NCI-H526 (cell line): ENCODE measurements at regions not wholly inside any gene's neighbourhood (a gene's known extent, or its start where the extent isn't known, plus 50 kb on each side); places are given as distances from the start of the nearest gene placed in this dataset.

ENCODE experiments used
- DNase-seq, 2 experiments: peaks; one replicate each; lab custom pipeline; 2025; lab: John Stamatoyannopoulos, UW

DNA sequence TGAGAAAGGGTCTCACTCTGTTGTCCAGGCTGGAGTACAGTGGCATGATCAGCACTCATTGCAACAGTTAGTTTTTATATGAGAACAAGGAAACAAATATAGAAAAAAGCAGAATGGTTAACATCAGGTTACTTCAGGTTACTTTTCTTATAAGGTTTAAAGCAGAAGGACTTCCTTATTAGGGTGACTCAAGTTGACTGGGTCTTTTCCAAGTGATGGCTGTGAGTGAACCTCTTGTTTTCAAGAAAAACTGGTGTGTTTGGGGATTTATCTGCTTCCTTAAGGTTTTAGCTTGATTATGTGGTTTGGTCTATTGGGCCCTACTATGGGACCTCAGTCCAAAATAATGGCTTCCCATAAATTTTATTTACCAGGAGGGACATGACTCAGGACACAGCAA lies 99.2 kb downstream of the ARRDC3 start:
- DNase-seq = no peak

DNA sequence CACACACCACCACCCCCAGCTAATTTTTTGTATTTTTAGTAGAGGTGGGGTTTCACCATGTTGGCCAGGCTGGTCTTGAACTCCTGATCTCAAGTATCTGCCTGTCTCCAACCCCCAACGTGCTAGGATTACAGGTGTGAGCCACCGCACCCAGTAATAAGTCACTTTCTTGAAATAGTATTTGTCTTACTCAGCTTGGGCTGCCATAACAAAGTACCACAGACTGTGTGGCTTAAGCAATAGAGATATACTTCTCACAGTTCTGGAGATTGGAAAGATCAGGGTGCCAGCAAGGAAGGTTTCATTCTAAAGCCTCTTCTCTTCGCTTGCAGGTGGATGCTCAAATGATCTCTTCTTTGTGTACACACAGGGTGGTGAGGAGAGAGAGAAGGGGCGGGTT lies 99.8 kb downstream of the ARRDC3 start:
- DNase-seq = no peak

DNA sequence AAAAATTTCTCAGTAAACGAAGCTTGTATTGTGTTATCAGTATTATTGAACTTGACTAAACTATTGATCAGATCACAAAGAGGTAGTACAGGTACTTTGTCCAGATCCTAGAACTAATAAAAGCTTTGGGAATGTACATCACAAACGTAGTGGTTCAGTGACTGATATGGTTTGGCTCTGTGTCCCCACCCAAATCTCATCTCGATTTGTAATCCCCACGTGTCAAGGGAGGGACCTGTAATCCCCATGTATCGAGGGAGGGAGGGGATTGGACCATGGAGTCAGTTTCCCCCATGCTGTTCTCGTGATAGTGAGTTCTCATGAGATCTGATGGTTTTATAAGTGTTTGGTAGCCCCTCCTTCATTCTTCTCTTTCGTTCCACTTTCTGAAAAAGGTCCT lies 100.9 kb downstream of the ARRDC3 start:
- DNase-seq = no peak

DNA sequence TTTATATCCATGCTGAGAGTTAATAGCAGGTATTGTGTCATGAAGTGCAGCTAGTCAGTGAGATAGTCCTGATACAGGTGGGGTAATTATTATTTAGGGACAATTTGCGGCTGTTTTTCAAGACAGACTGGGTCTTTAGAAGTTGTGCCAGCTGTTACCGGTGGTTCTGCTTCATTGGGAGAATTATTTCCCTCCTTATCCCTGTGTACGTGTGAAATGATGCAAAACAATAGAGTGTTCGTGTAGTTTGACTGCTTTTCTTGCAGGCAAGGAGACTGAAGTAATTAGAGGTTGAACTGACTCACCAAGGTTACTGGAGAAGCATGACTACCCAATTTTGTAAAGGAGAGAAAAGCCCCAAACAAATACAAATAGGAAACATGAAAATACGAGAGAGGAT lies 101.7 kb downstream of the ARRDC3 start:
- DNase-seq = no peak

DNA sequence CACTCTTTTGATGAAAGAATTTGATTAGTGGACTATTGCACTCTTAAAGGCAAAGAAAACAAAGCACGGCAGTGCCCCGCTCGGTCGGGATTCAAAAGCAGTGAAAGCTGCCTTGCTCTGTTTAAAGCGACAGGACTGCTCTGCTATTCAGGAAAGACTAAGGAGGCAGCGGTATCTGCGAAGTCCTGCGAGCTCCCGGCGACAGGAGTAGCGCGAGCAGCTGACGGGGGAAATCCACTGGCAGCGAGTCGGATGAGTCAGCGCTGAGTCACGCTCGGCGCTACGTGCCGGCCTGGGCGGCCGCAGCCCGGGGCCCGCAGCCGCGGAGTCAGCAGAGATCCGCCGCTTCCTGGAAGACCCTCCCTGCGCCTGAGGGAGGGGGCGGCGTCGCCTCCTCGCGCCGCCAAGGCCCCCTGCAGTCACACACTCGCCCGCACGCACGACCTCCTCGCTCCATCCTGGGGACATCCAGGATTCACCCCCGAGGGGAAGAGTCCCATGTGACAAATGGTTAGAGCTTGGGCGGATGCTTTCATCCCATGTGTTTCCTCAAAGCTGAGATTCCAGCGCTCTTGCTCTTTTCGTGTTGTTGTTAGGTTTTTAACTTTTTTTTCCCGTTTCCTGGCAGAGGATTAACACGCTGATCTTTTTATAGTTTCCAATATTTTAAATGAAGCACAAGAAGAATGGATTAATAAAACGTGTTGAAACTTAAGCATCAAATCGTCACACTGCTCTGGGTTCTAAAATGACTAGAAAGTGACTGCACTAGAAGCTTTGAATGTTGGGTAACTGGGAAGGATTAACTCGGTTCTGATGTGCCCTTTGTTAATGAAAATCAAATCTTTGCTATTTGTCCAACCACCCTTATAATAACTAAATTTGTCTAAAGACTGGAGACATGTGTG lies 102.5 kb downstream of the ARRDC3 start:
- peak; percentile 37 to 83 for DNase-seq

DNA sequence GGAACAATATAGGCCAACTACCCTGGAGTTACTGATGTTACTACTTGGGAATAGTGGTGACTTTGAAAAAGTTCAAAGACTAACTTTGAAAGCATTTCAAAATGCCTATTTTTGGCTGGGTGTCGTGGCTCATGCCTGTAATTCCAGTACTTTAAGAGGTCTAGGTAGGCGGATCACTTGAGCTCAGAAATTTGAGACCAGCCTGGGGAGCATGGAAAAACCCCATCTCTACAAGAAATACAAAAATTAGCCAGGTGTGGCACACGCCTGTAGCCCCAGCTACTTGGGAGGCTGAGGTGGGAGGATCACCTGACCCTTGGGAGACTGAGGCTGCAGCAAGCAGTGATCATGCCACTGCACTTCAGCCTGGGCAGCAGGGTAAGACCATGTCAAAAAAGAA lies 105.3 kb downstream of the ARRDC3 start:
- DNase-seq = no peak

DNA sequence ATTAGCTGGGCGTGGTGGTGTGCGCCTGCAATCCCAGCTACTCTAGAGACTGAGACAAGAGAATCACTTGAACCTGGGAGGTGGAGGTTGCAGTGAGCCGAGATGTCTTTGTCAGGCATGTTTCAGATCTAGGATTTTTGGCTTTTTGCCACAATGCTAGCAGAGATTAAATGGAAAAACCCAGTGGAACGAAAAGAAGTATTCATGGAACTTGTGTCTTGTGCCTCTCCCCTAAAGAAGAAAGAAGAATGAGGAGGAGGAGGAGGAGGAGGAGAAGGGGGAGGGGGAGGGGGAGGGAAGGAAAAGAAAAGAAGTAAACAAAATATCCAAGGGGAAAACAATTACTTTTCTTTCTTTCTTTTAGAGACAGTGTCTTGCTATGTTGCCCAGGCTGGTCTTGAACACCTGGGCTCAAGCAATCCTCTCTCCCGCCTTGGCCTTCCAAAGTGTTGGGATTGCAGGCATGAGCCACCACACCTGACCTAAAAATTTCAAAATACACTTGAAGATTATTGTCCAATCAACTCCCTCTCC lies 106.0 kb downstream of the ARRDC3 start:
- DNase-seq = no peak

DNA sequence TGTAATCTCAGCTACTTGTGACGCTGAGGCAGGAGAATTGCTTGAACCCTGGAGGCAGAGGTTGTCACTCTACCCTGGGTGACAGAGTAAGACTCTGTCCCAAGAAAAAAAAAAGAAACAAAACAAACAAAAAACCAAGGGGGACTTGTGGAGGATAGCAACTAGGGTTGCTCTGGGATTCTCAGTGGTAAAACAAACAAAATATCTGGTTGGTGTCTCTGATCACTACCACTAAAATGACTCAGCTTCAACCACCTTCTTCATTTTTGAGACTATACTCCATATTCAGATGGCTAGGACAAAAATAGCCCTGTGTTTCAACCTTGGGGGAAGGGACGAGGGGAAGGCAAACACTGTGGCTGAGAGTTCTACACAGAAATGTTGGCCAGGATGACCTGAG lies 110.3 kb downstream of the ARRDC3 start:
- DNase-seq = no peak

DNA sequence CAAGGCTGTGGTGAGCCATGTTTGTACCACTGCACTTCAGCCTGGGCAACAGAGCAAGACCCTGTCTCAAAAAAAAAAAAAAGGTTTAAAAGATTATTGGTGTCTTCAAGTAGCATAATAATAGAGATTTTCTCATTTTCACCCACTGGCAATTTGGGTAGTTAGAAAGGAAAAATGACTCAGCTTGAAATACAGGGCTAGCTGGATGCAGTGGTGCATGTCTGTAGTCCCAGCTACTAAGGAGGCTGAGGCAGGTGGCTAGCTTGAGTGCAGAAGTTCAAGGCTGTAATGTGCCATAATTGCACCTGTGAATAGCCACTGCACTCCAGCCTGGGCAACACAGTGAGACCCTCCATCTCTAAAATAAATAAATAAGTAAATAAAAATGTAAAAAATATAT lies 111.1 kb downstream of the ARRDC3 start:
- DNase-seq = no peak

DNA sequence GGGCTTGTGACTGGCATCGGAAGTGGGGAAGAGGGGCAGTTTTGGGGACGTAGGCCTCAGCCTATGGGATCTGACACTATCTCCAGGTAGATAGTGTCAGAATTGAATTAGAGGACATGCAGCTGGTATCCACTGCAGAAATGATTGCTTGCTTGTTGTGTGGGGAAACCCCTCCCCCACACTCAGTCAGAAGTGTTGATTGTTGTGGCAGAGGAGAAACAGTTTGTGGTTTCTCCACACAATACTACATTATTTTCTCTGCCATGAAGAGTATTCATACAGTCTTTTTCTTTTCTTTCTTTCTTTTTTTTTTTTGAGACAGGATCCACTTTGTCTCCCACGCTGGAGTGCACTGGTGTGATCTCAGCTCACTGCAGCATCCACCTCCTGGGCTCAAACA lies 113.9 kb downstream of the ARRDC3 start:
- no peak for DNase-seq

DNA sequence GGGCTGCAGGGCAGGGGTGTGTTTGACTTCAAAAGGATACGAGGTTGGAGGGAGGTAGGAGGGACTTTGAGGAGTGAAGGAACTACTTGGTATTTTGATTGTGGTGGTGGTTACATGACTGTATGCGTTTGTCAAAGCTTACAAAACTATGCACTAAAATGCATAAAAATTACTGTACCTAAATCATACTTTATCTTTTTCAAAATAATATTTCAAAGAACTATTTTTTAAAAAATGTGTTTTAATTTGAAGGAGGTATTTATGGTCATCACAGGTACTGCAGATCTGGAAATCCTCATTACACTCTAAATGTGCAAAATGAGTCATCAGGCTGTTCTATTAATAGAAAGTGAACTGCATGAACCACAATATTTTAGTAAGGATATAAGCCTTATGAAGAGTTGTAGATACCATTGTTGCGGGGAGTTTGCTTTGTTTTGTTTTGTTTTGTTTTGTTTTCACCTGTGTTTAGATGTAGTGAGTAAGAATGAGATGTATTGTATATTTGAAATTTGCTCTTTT lies 116.9 kb downstream of the ARRDC3 start:
- no peak for DNase-seq

DNA sequence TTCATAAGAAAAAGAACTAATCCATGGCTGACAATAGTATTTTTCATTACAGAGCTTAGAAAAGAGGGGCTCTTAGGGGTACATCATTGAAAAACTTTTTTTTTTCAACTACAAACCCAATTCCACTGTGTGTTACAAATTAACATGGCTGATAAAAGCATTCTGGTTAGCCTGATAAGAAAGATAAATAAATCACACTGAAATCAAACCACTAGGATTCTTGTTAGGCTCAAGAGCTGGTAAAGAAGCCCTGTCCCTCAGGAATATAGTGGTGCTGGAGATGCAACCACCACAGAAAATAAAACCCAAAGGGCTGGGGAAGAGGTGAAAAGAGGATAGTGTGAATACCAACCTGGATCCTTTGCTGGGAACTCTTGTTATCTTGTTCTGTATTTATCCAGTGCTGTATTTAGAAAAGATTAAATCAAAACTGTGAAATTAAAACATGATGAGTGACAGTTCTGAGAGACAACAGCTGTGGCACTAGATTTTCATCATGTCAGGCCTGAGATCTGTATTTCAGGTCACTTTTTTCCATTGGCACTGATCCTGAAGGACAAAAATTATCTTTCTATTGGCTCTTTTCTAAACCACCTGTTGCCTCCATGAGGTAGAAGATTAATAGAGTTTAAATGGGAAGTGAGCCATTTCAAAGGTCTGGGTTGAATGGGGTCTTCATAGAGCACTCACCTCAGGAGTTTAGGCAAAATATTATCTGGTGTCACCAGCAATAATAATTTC lies 118.6 kb downstream of the ARRDC3 start:
- DNase-seq = no peak

DNA sequence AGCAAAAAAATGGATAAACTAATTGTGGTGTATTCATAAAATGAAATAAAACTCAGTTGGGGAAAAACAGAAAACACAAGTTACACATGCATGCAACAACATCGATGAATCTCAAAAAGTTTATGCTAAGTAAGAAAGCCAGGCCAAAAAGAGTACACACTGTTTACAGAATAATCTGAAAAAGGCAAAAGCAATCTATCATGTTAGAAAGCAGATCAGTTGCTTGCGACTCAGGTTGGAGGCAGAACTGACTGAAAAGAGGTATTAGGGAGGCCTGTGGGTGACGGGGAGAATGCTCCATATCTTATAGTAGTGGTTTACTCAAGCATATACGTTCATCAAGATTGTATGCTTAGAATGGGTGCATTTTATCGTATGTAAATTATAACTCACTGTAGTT lies 119.2 kb downstream of the ARRDC3 start:
- DNase-seq = no peak

DNA sequence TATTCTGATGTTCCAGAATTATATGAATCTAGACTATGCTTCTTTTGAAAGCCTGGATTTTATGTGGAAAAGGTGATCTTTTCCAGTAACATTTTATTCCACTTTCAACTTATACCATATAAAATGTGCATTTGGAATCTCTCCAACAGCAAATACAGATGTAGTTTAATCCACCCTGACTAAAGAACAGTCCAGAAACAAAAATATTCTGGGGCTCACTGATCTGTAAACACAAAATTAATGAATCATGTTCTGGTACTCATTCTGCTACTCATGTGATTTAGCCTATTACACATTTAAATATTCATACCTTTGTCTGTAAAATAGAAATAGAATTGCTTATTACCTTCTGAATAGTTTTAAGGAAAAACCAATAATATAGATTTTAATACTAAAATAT lies 125.8 kb downstream of the ARRDC3 start:
- no peak for DNase-seq

DNA sequence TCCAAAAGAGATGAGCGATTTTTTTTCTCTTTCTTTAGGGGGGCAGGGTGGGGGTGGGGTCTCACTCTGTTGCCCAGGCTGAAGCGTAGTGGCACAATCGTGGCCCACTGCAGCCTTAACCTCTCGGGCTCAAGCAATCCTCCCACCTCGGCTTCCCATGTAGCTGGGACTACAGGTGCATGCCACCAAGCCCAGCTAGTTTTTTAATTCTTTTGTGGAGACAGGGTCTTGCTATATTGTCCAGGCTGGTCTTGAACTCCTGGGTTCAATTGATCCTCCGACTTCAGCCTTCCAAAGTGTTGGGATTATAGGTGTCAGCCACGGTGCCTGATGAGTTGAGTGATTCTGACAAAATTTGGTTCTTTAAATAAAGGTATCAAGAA lies 127.0 kb downstream of the ARRDC3 start:
- no peak for DNase-seq

DNA sequence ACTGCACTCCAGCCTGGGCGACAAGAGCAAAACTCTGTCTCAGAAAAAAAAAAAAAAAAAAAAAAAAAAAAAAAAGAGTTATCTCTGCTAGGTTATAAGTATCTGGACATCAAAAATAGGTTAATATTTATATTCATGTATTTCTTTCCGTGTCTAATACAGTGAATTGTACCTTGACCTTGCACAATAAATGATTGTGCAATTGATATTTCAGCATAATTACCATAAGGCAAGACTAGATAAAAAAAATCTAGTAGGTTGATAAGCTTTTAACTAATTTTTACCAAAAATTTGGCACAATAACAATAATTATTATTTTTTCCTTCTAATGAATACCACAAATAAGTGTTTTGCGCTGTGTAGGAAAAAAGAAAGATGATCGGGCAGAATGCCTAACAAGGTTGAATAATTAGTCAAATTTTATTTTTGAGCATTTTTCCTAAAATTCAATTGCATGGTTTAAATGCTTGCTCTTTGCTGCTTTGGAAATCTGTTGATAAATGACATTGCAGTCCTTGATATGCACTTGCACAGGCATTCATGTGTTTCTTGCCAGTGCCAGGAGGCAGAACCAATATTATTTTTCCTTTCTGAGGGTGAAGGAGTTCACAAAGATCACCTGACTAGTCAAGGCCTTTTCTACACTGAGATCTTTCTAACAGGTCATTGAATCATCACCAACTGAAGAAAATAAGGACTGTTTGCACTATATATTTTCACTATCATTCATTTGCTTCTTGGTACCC lies 127.5 kb downstream of the ARRDC3 start:
- DNase-seq = no peak

DNA sequence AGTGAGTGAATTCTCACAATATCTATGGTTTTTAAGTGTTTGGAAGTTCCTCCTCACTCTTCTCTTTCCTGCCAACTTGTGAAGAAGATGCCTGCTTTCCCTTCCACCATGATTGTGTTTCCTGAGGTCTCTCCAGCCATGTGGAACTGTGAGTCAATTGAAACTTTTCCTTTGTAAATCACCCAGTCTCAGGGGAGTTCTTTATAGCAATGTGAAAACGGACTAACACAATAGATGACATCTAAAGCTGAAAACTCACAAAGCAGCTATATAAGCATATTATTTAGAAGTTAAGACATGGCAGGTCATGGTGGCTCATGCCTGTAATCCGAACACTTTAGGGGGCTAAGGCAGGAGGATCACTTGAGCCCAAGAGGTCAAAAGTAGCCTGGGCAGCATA lies 130.2 kb downstream of the ARRDC3 start:
- peak in 1 of 2 experiments; percentile 3 for DNase-seq

DNA sequence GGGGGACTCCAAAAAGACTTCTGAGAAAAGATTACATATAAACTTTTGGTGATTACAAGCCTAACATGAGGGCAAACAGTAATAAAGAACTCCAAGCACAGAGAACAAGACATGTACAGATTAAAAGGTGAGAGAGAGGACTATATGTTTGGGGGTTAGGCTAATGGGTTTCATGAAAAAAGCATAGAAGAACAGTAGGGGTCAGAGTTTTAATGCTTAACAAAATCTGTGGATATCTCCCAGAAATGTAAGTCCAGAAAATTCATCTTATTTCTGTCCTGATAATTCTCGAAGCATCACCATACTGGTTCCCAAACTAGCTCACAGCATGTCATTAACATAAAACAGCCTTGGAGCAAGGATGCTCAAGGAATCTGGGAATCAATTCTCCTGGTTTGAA lies 137.2 kb downstream of the ARRDC3 start:
- DNase-seq = no peak

DNA sequence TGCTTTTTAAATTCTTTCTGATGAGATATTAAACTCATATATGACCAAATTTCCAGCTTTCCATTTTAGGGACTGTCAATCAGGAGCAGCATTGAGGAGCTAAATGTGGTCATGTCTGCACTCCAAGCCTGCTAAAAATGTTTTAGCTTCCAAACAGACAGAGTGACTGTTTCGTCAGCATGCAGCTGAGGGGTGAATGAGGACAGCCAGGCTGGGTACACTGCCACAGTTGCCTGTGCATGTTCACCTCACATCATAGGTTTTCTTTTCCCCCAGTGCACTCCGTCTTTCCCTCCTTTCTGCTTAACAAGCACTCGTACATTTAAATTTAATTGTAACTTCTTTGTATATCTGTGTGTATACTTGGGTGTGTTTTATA lies 138.1 kb downstream of the ARRDC3 start:
- DNase-seq = no peak

DNA sequence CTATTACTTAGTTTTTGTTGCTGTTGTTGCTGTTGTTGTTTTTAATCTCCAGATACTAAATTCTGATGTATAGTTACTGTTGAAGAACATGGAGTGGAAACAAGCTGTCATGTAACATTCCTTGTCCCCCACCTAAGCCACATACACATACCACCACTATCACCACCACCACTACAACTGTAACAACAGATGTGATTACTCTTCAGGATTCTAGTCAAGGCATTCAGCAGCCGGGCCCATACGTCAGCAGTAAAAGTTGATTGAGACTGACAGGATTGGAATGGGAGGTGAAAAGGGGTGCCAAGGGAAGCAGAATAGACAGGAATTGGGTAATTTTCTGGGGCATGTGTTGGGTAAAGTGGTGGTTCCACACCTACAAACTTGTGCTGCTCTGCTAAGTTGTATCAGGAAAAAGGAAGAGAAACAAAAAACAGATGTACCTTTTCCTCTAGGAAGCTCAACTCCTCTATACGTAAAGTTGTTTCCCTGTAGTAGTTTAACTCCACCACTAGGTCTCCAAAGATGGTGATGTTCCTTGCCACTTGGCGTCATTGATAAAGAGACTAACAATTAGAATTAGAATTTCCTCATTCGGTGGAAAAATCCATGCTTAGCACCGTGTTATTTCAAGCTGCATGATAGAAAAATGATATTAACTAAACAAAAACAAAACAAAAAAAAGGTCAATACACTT lies 138.6 kb downstream of the ARRDC3 start:
- no peak for DNase-seq

DNA sequence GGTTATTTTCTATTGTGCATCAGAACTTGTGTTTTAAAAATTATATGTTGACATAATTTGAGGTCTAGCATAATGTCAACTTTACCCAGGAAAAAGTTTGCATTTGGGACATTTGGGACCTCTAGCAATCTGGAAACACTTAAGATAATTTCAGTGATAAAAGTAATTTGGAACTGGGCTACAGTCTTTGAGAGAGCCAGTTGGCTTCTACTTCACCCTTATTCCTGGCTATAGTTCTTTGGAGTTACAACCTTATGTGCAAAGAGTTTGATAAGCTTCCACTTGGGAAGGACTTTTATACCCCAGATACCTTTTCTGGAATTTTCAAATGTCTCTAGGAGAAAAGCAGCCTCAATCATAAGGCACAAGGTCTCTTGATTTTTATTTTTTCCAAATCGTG lies 139.3 kb downstream of the ARRDC3 start:
- no peak for DNase-seq

DNA sequence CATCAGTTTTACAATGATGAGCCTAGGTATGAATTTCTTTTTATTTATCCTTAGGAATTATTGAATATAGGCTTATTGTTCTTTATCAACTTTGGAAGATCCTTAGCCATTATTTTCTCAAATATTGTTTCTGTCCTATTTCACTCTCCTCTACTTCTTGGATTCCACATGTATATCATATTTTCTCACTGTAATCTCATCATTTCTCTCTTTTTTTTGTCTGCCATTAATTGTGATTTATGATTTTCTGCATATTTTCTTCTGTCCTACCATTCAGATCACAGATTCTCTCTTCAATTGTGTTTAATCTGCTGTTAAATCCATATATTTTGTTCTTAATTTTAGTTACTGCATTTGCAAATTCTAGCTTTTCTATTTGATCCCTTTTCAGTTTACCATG lies 139.8 kb downstream of the ARRDC3 start:
- no peak for DNase-seq
